ENCODE measurements at regions not wholly inside any gene's neighbourhood (a gene's known extent, or its start where the extent isn't known, plus 50 kb on each side); places are given as distances from the start of the nearest gene placed in this dataset.

DNA sequence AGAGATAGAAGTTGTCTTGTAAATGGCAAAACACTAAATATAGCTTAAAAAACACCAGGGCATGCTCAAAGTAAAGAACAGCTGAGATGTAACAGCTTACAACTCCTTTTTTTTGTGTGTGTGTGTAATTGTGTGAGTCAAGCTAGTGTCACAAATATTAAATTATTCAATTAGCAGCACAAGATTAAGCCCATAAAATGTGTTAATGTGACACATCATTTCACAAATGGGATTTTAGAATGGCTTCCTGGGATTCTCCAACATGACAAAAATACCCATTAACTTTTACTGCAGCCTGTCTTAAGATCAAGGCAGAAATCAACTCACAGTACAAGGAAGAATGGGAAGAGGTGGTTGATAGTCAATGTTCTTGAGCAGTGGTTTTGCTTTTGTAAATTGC, 251.4 kb downstream of the KIF20B start:
- H3K4me3 ChIP-seq (ENCODE audit: low read depth, low read length): no peak overlapping the region
- TF ChIP-seq, protein P1, sequence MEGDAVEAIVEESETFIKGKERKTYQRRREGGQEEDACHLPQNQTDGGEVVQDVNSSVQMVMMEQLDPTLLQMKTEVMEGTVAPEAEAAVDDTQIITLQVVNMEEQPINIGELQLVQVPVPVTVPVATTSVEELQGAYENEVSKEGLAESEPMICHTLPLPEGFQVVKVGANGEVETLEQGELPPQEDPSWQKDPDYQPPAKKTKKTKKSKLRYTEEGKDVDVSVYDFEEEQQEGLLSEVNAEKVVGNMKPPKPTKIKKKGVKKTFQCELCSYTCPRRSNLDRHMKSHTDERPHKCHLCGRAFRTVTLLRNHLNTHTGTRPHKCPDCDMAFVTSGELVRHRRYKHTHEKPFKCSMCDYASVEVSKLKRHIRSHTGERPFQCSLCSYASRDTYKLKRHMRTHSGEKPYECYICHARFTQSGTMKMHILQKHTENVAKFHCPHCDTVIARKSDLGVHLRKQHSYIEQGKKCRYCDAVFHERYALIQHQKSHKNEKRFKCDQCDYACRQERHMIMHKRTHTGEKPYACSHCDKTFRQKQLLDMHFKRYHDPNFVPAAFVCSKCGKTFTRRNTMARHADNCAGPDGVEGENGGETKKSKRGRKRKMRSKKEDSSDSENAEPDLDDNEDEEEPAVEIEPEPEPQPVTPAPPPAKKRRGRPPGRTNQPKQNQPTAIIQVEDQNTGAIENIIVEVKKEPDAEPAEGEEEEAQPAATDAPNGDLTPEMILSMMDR (IDR thresholded peaks at IDR 0.05; ENCODE audit: low read depth, low read length, missing control alignments): no peak
- DNase-seq (ENCODE audit: low read depth): no peak

DNA sequence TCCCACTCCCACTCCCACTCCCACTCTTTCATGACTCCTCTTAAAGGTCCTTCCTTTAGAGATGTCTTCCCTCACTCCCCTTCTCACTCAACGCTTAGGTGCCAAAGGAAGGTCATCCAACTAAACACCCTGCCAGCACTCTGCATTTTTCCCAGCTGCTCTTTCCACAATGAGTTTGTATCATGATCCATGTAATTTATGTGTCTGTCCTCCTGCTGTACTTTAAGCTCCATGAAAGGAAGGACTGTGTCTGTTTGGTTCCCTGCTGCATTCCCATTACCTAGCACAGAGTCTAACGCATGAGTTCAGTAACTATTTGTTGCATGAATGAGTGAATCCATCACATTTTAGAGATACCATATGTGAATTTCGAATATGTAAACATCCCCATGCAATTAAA, 252.7 kb downstream of the KIF20B start:
- no peak overlapping the region for H3K4me3 ChIP-seq (ENCODE audit: low read depth, low read length)
- DNase-seq (ENCODE audit: low read depth): no peak
- TF ChIP-seq, protein P1 (IDR thresholded peaks at IDR 0.05; ENCODE audit: low read depth, low read length, missing control alignments): no peak

DNA sequence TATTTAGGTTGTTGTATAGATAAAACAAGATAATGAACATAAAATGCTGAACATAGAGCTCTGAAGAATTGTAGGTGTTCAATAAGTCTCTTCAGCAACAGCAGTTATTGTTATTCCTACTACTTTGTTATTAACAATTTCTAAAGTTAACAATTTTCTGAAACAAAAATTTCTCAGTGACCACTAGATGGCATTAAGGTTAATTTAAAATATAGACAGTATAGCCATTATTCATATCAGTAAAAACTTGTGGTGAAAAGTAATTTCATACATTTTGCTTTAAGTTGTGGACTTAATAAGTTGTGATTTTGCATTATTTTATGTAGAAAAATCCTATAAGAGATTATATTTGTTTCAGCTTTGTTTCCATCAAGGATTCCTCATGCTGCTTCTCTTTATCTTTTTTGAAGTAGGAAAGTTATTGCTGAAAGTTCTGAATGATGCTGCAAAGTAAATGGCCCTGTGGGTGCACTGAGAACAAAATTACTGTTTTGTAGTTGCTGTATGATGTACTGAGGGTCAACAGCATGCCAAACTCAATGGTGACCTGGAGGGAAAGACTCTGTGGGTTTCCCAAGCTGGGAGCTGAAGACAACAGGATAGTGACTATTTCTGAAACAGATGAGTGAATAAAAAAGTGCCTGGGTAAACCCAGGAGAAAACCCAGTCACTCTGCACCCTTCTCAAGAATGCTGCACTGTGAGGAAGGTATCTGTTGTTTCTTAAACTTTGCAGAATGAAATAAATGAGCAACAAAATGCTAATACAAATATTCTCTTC, 253.6 kb downstream of the KIF20B start:
- TF ChIP-seq, protein P1 (IDR thresholded peaks at IDR 0.05; ENCODE audit: low read depth, low read length, missing control alignments): peak; percentile 6
- no peak overlapping the region for H3K4me3 ChIP-seq (ENCODE audit: low read depth, low read length)
- no peak for DNase-seq (ENCODE audit: low read depth)

DNA sequence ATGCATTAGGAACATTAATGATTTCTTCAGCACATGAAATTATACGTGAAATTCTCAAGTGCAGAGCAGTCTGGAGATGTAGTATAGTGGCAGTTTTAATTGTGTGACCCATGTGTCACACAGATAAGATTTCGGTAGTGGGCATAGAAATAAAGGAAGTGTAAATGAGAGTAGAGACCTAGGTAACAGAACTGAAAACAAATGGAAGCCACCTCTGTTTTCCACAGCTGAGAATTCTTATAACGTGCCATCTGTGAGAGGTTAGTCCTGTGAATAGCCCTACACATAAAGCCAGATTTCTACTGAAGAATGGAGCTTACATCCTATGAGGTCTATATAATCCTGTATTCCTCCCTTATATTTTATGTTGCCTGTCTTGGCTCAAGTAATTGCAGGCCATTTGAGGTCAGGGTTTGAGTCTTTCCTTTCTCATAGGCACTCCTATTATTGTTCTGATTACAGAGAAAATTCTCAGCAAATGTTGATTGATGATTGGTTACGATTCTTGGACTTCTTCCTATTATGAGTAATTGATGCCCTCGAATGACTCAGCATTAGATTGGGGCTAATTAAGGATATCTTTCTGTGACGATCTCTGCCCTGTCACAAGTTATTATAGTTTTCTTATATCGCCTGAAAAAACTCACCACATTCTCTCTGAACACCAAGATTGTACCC, 258.2 kb downstream of the KIF20B start:
- TF ChIP-seq, protein P1 (IDR thresholded peaks at IDR 0.05; ENCODE audit: low read depth, low read length, missing control alignments): no peak
- H3K4me3 ChIP-seq (ENCODE audit: low read depth, low read length): no peak overlapping the region
- peak; percentile 5 for DNase-seq (ENCODE audit: low read depth)

DNA sequence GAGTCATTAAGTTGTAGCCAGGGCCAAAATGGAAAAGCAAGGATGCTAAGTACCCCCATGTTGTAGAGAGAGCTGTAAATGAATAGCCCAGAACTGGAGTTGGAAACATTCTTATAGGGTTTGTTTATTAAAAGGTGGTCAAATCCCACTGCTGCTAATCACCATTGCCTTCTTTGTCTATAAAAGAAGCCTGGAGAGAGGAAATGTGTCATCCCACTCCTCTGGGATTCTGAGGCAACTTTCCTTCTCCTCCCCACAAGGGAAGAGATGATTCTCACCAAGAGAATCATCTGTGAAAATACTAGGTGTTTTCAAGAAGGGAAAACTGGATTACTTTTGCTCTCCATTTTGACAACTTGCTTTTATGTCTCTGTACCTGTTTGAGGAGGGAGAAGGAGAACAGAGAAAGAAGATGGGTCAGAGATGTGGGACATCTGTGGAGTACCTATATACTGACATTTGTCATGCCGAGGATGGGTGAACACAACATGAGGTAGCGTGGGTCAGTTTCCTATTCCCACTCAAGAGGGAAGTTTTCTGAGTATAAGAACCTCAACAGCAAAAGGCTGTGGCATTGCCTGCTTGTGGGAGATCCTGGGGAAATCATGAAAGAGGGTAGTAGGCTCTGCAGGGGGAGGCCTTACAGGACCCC, 262.2 kb downstream of the KIF20B start:
- H3K4me3 ChIP-seq (ENCODE audit: low read depth, low read length): no peak overlapping the region
- TF ChIP-seq, protein P1 (IDR thresholded peaks at IDR 0.05; ENCODE audit: low read depth, low read length, missing control alignments): no peak
- DNase-seq (ENCODE audit: low read depth): no peak

DNA sequence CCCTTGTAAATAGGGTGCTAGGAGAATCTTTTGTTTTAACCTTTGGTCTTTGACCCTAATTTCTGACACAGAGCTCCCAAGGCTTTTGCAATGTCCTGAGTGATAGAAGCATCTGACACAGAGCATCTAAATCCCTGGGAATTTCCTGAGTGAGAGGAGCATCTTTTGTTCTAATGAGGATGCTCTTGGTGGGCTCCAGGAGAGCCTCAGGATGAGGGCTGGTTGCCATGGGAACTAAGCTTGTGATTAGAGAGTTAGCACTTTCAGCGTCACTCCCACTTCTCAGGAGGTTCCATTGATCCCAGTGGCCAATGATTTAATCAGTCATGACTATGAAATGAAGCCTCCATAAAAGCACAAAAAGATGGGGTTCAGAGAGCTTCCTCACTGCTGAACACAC, 264.8 kb downstream of the KIF20B start:
- TF ChIP-seq, protein P1 (IDR thresholded peaks at IDR 0.05; ENCODE audit: low read depth, low read length, missing control alignments): no peak
- DNase-seq (ENCODE audit: low read depth): no peak
- no peak overlapping the region for H3K4me3 ChIP-seq (ENCODE audit: low read depth, low read length)

Data from GM12864 (cell line).